ENCODE measurements at regions not wholly inside any gene's neighbourhood (a gene's known extent, or its start where the extent isn't known, plus 50 kb on each side); places are given as distances from the start of the nearest gene placed in this dataset.

GRCh38 chr5:135120951-135121350 lies 86.9 kb upstream of the PITX1 start:
- Mint-ChIP-seq H3K27ac (no peak overlapping the region), H3K27me3 (peaks cover 2% of the 10 kb centered on the region), H3K9me3 (no peaks in the 10 kb centered on the region), H3K4me3 (no peak overlapping the region), H3K36me3 (ENCODE audit: low read depth) (no peaks in the 10 kb centered on the region), H3K4me1 (ENCODE audit: low read depth) (no peaks in the 10 kb centered on the region)
- DNase-seq (no peak), ATAC-seq (no peak)
- POLR2A ChIA-PET, result no interaction called here
- no peak for TF ChIP-seq CTCF (IDR thresholded peaks at IDR 0.05)
- intact Hi-C loops (cut with micrococcal nuclease), result no loop called here
- CTCF ChIA-PET, result no interaction called here

- intact Hi-C loops (cut with micrococcal nuclease), result no loop called here
- H3K9me3 Mint-ChIP-seq, result no peaks in the 10 kb centered on the region
- CTCF ChIA-PET, result no interaction called here
- H3K4me1 Mint-ChIP-seq (ENCODE audit: low read depth), result no peaks in the 10 kb centered on the region
- no peak for ATAC-seq
- H3K4me3 Mint-ChIP-seq, result no peak overlapping the region
- POLR2A ChIA-PET, result no interaction called here
- H3K27ac Mint-ChIP-seq, result no peak overlapping the region
- no peak for DNase-seq
- TF ChIP-seq CTCF (IDR thresholded peaks at IDR 0.05), result no peak
- H3K36me3 Mint-ChIP-seq (ENCODE audit: low read depth), result no peaks in the 10 kb centered on the region
- peaks cover 2% of the 10 kb centered on the region for H3K27me3 Mint-ChIP-seq
Observed at GRCh38 chr5:135119481-135119880, 85.5 kb upstream of the PITX1 start.

GRCh38 chr5:135117590-135117989 lies 83.6 kb upstream of the PITX1 start:
- no peaks in the 10 kb centered on the region for H3K4me1 Mint-ChIP-seq (ENCODE audit: low read depth)
- H3K27me3 Mint-ChIP-seq, result no peaks in the 10 kb centered on the region
- intact Hi-C loops (cut with micrococcal nuclease), result no loop called here
- ATAC-seq (no peak), DNase-seq (no peak)
- no peaks in the 10 kb centered on the region for H3K36me3 Mint-ChIP-seq (ENCODE audit: low read depth)
- TF ChIP-seq CTCF (IDR thresholded peaks at IDR 0.05), result no peak
- H3K4me3 Mint-ChIP-seq, result no peak overlapping the region
- H3K27ac Mint-ChIP-seq, result no peak overlapping the region
- ChIA-PET CTCF (no interaction called here), POLR2A (no interaction called here)
- H3K9me3 Mint-ChIP-seq, result no peaks in the 10 kb centered on the region

GRCh38 chr5:135116160-135116561 lies 82.1 kb upstream of the PITX1 start:
- Mint-ChIP-seq H3K9me3 (no peaks in the 10 kb centered on the region), H3K36me3 (ENCODE audit: low read depth) (no peaks in the 10 kb centered on the region), H3K27ac (no peak overlapping the region), H3K4me3 (no peak overlapping the region), H3K4me1 (ENCODE audit: low read depth) (no peaks in the 10 kb centered on the region), H3K27me3 (no peaks in the 10 kb centered on the region)
- ATAC-seq (no peak), DNase-seq (no peak)
- intact Hi-C loops (cut with micrococcal nuclease), result no loop called here
- no peak for TF ChIP-seq CTCF (IDR thresholded peaks at IDR 0.05)
- ChIA-PET CTCF (no interaction called here), POLR2A (no interaction called here)

GRCh38 chr5:135115591-135115990 lies 81.6 kb upstream of the PITX1 start:
- Mint-ChIP-seq H3K4me3 (no peak overlapping the region), H3K36me3 (ENCODE audit: low read depth) (no peaks in the 10 kb centered on the region), H3K4me1 (ENCODE audit: low read depth) (no peaks in the 10 kb centered on the region), H3K27me3 (no peaks in the 10 kb centered on the region), H3K27ac (no peak overlapping the region), H3K9me3 (no peaks in the 10 kb centered on the region)
- POLR2A ChIA-PET, result no interaction called here
- no peak for TF ChIP-seq CTCF (IDR thresholded peaks at IDR 0.05)
- ATAC-seq (no peak), DNase-seq (no peak)
- CTCF ChIA-PET, result no interaction called here
- intact Hi-C loops (cut with micrococcal nuclease), result no loop called here
